ENCODE measurements at regions not wholly inside any gene's neighbourhood (a gene's known extent, or its start where the extent isn't known, plus 50 kb on each side); places are given as distances from the start of the nearest gene placed in this dataset.
A peak's percentile ranks its signal among the peaks of the same experiment; 100 is the strongest.

DNA sequence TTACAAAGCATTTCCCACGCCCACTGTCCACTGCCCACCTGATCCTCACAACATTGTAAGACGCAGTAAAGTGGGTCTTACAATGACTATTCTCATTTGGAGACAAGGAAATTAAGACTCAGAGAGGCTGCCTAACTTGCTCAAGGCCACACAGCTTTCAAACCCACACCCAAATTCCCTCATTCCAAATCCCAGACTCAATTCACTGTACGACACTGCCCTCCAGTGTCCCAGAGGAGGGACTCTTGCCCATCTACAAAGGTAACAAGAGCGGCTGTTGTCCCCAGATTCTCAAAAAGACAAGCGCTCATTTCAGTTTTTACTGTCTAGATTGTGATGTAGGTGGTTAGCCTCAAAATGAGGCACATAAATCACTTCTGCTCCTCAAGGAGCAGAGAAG is 184.6 kb downstream of the ACTL7B start:
- no peaks in the 10 kb centered on the region for H3K36me3 ChIP-seq (replicated peaks in 1 of 2)
- intact Hi-C loops (cut with DNase I): no loop called here
- WGBS, 4 donors: 85 to 95% (median 86%) methylated on average over 5 of the region's 5 CpGs
- H3K4me3 ChIP-seq: no peak overlapping the region
- no peak for DNase-seq
- no peaks in the 10 kb centered on the region for H3K4me1 ChIP-seq (replicated peaks in 1 of 2)
- H3K27ac ChIP-seq: no peak overlapping the region
- TF ChIP-seq, protein P1, sequence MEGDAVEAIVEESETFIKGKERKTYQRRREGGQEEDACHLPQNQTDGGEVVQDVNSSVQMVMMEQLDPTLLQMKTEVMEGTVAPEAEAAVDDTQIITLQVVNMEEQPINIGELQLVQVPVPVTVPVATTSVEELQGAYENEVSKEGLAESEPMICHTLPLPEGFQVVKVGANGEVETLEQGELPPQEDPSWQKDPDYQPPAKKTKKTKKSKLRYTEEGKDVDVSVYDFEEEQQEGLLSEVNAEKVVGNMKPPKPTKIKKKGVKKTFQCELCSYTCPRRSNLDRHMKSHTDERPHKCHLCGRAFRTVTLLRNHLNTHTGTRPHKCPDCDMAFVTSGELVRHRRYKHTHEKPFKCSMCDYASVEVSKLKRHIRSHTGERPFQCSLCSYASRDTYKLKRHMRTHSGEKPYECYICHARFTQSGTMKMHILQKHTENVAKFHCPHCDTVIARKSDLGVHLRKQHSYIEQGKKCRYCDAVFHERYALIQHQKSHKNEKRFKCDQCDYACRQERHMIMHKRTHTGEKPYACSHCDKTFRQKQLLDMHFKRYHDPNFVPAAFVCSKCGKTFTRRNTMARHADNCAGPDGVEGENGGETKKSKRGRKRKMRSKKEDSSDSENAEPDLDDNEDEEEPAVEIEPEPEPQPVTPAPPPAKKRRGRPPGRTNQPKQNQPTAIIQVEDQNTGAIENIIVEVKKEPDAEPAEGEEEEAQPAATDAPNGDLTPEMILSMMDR (IDR thresholded peaks at IDR 0.05): peak in 1 of 6 experiments; percentile 22
- TF ChIP-seq POLR2A (IDR thresholded peaks at IDR 0.05): no peak
- no peaks in the 10 kb centered on the region for H3K27me3 ChIP-seq
- H3K9me3 ChIP-seq (replicated peaks in 1 of 3): no peaks in the 10 kb centered on the region

DNA sequence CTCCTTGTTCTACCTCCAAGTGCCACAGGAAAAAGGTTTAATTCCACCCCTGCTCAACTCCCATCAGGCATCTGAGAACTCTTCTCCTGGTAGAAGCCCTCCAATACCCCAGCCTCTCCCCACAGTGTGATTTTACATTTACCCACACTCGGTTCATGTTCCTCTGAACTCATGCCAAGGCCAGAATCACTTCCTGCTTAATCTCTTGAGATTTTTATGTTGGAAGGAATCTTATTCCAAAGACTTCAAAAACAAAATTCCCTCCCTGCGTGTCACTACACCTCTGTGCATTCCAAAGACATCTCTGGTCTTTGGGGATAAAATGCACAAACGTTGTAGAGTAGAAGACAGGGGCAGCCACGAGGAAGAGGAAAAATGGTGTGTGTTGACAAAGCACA is 186.8 kb downstream of the ACTL7B start:
- no peak for DNase-seq
- intact Hi-C loops (cut with DNase I): no loop called here
- H3K27ac ChIP-seq: no peak overlapping the region
- 38 to 46% (median 42%) methylated on average over 4 of the region's 4 CpGs for WGBS, 4 donors
- H3K4me3 ChIP-seq: no peak overlapping the region
- H3K27me3 ChIP-seq: no peaks in the 10 kb centered on the region
- TF ChIP-seq, protein P1 (IDR thresholded peaks at IDR 0.05): no peak
- no peaks in the 10 kb centered on the region for H3K36me3 ChIP-seq (replicated peaks in 1 of 2)
- H3K9me3 ChIP-seq (replicated peaks in 1 of 3): no peaks in the 10 kb centered on the region
- H3K4me1 ChIP-seq (replicated peaks in 1 of 2): no peaks in the 10 kb centered on the region

DNA sequence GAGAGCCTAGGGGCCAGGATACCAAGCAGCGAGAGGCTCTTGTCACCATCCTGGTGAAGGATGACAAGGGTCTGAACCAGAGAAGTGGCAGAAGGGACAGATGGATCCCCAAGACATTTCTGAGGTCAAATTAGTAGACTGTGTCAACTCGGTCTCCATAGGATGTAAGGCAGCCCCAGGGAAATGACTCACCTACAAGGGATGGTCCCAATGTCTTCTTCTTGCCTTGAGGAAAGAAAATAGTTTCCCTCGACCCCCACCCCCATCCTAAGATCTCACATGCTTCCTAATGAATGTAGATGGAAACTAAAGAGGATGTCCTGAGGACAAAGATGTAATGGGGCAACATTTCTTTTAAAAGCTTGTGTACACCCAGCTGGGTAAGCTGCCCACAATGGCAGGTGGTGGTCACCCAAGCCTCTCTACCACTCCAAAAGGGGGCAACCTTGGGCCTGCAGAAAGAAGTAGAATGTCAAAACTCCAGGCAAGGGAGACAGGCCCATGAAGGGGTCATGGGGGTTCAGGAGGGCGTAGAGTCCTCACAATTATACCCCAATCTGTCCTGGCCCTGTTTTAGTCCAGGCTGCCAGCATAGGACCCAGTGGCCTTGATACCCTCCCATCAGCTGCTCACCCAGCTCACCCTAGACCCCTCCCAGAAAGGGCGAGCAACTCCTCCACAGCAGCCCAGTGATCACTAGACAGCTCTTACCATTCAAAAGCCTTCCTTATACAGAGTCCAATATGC is 187.4 kb downstream of the ACTL7B start:
- 72 to 84% (median 79%) methylated on average over 5 of the region's 5 CpGs for WGBS, 4 donors
- intact Hi-C loops (cut with DNase I): no loop called here
- Histone ChIP-seq H3K9me3 (replicated peaks in 1 of 3) (no peaks in the 10 kb centered on the region), H3K4me1 (replicated peaks in 1 of 2) (no peaks in the 10 kb centered on the region), H3K27ac (no peak overlapping the region), H3K36me3 (replicated peaks in 1 of 2) (no peaks in the 10 kb centered on the region), H3K27me3 (no peaks in the 10 kb centered on the region), H3K4me3 (no peak overlapping the region)
- DNase-seq: no peak
- TF ChIP-seq POLR2A (IDR thresholded peaks at IDR 0.05): no peak
- TF ChIP-seq, protein P1 (IDR thresholded peaks at IDR 0.05): no peak

DNA sequence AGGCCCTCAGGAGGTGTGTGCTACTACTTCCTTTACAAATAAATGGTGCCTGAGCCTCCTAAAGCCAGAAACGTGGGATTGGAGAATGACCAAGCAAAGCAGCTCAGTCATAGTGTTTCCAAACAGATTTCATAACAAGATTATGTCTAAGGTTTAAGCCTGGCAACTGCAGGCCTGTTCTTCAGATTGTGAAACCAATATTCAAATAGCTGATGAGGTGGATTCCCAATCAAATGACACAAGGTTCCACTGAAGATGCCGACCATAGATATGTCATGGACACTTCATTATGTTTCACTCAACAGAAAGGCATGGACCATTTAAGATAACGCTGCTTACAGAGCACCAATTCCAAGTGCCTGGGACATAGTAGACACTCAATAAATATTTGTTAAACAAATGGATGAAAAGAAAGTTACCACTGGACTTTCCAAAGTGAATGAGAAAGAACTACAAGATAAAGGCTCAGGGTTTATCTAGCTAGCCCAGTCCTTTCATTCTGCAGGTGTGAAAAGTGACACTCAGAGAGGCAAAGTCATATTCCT is 189.5 kb downstream of the ACTL7B start:
- DNase-seq: no peak
- intact Hi-C loops (cut with DNase I): no loop called here
- Histone ChIP-seq H3K27ac (no peak overlapping the region), H3K4me1 (replicated peaks in 1 of 2) (no peaks in the 10 kb centered on the region), H3K27me3 (no peaks in the 10 kb centered on the region), H3K4me3 (no peak overlapping the region), H3K9me3 (replicated peaks in 1 of 3) (no peaks in the 10 kb centered on the region), H3K36me3 (replicated peaks in 1 of 2) (no peaks in the 10 kb centered on the region)
- TF ChIP-seq POLR2A (IDR thresholded peaks at IDR 0.05): no peak
- TF ChIP-seq, protein P1 (IDR thresholded peaks at IDR 0.05): no peak
- 56 to 70% (median 62%) methylated on average over 3 of the region's 3 CpGs for WGBS, 4 donors

Data from adrenal gland (tissue), 9 donors.